ENCODE measurements at regions not wholly inside any gene's neighbourhood (a gene's known extent, or its start where the extent isn't known, plus 50 kb on each side); places are given as distances from the start of the nearest gene placed in this dataset.
A peak's percentile ranks its signal among the peaks of the same experiment; 100 is the strongest.

- no peak overlapping the region for H4K91ac ChIP-seq (ENCODE audit: insufficient read depth, low read depth, low read length)
- no peak for TF ChIP-seq RCOR1 (IDR thresholded peaks at IDR 0.05; ENCODE audit: insufficient replicate concordance, low read length)
- no peak for TF ChIP-seq MAZ (IDR thresholded peaks at IDR 0.05; ENCODE audit: borderline replicate concordance, low read depth, low read length)
- TF ChIP-seq SMC3 (IDR thresholded peaks at IDR 0.05; ENCODE audit: low read depth, low read length), result no peak
- no peak for TF ChIP-seq BHLHE40 (IDR thresholded peaks at IDR 0.05; ENCODE audit: low read depth, low read length)
- TF ChIP-seq POLR2A (IDR thresholded peaks at IDR 0.05; ENCODE audit: low read depth, low read length), result no peak
- no peak for TF ChIP-seq CTCF (conservative IDR thresholded peaks at IDR 0.05; ENCODE audit: low read depth, low read length)
- TF ChIP-seq NFE2L2 (IDR thresholded peaks at IDR 0.05; ENCODE audit: low read depth, low read length), result no peak
- no peak for TF ChIP-seq CHD1 (IDR thresholded peaks at IDR 0.05; ENCODE audit: low read depth, low read length)
- no peak overlapping the region for H3K18ac ChIP-seq (ENCODE audit: low read depth, low read length)
- peak overlapping the region; percentile 10; the same call in 1 of the 2 replicates for H3K4ac ChIP-seq (ENCODE audit: low read depth, low read length)
- peaks cover 4% of the 10 kb centered on the region; the same call in 1 of the 2 replicates for H3K4me1 ChIP-seq (ENCODE audit: control insufficient read depth, insufficient read depth, low read length)
- no peak overlapping the region for H4K8ac ChIP-seq (ENCODE audit: low read depth in 2 of 2, low read length in 2 of 2)
- H2AFZ ChIP-seq (replicated peaks; ENCODE audit: low read length, poor library complexity), result no peak overlapping the region
- no peak overlapping the region for H2AK9ac ChIP-seq (replicated peaks; ENCODE audit: low read depth, low read length, poor library complexity)
- no peak overlapping the region for H2BK5ac ChIP-seq (ENCODE audit: low read depth, low read length, poor library complexity, severe bottlenecking)
- no peak overlapping the region for H3K14ac ChIP-seq (replicated peaks; ENCODE audit: low read depth, low read length)
- H3K27ac ChIP-seq (ENCODE audit: insufficient read depth, low read length), result no peak overlapping the region
- H3K4me3 ChIP-seq (ENCODE audit: insufficient read depth, low read depth, low read length), result no peak overlapping the region
- no peak overlapping the region for H2BK120ac ChIP-seq (ENCODE audit: low read depth, low read length)
- H3K56ac ChIP-seq (ENCODE audit: extremely low read depth, insufficient read depth, low read length), result no peak overlapping the region
- H3K9ac ChIP-seq (ENCODE audit: low read depth, low read length), result no peak overlapping the region
- no peak for DNase-seq
- H3K9me3 ChIP-seq (ENCODE audit: control insufficient read depth, insufficient read depth, low read length), result no peaks in the 10 kb centered on the region
- intact Hi-C loops (cut with micrococcal nuclease) (no loop called here), dilution Hi-C loops (cut with HindIII; ENCODE audit: low sequenced_read_pairs, unreplicated experiment) (no loop called here), in situ Hi-C loops (cut with MboI; ENCODE audit: low sequenced_read_pairs) (no loop called here)
- no peak overlapping the region for H2BK15ac ChIP-seq (ENCODE audit: low read depth, low read length)
- H3K79me1 ChIP-seq (ENCODE audit: low read depth in 1 of 2, low read length in 2 of 2), result no peaks in the 10 kb centered on the region
- H3K9me1 ChIP-seq (ENCODE audit: insufficient read depth, low read length), result no peaks in the 10 kb centered on the region
- H3K4me2 ChIP-seq (ENCODE audit: low read depth, low read length), result no peak overlapping the region
- CTCF ChIA-PET, result interaction anchor here (0.5 kb wide), 1 partner anchor 88 kb away, joined by 3 read pairs; no protein-coding TSS in a partner anchor
- BruUV-seq (replicated peaks), result no TSS peak
- no peak for ATAC-seq (ENCODE audit: low read depth)
- POLR2A ChIA-PET (ENCODE audit: unreplicated experiment), result no interaction called here
- no peak overlapping the region for H3K23ac ChIP-seq (ENCODE audit: low read depth, low read length)
- no peaks in the 10 kb centered on the region for H4K20me1 ChIP-seq (ENCODE audit: insufficient read depth, low read length)
- 0 out of 2 replicates have a peak, but pooled peaks cover 2% of the 10 kb centered on the region for H3K27me3 ChIP-seq (ENCODE audit: control insufficient read depth, insufficient read depth, low read length)
- no peak overlapping the region for H2BK20ac ChIP-seq (ENCODE audit: low read depth, low read length)
- no peak overlapping the region for H4K5ac ChIP-seq (ENCODE audit: low read depth, low read length)
- H2AK5ac ChIP-seq (ENCODE audit: low read depth, low read length), result no peak overlapping the region
- no peaks in the 10 kb centered on the region for H3K36me3 ChIP-seq (ENCODE audit: control insufficient read depth, insufficient read depth, low read length)
- WGBS, 2 experiments (ENCODE audit: extremely low coverage in 2 of 2, insufficient read length in 1 of 2), result no CpG with 5 or more reads among the region's 5 CpGs
Measured at GRCh38 chr13:73262862-73263627, 204.2 kb downstream of the KLF5 start.
